ENCODE measurements at regions not wholly inside any gene's neighbourhood (a gene's known extent, or its start where the extent isn't known, plus 50 kb on each side); places are given as distances from the start of the nearest gene placed in this dataset.

GRCh38 chr18:41464278-41464677, 490.8 kb upstream of the PIK3C3 start:
- DNase-seq (ENCODE audit: low read depth, low spot score) = no peak

- no peak for DNase-seq (ENCODE audit: low read depth, low spot score)
Measured at GRCh38 chr18:41462946-41463345, 492.1 kb upstream of the PIK3C3 start.

DNA sequence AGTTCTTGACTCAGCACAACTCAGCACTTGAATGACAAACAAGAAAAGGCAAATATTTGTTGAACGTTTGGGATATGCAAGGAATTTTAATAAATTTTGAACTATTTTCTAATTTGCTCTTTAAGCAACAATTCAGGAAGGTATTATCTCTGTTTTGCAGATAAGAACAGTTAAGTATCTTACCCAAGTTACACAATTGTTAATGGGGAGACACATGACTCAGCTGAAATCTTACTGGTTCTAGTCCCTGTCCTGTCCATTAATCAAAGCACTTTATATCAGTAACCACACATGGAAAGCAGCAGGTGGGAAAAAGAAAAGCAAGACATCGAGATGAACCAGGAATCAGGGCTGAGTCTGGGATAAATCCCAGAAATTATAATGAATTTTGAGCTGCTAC, 493.9 kb upstream of the PIK3C3 start:
- no peak for DNase-seq (ENCODE audit: low read depth, low spot score)

DNA sequence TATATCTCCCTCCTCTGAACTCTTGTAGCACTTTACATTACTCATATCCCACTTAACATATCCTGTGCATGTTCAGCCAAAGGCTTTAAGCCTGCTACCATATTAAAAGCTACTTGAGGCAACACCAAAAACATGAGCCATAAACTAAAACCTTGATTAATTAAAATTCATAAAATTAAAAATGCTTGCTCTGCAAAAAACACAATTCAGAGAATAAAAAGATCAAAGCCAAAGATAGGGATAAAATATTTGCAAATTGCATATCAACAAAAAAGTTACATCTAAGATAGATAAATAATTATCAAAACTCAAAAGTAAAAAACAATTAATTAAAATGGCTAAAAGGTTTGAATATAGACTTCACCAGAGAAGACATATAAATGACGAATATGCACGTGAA, 495.4 kb upstream of the PIK3C3 start:
- no peak for DNase-seq (ENCODE audit: low read depth, low spot score)

DNA sequence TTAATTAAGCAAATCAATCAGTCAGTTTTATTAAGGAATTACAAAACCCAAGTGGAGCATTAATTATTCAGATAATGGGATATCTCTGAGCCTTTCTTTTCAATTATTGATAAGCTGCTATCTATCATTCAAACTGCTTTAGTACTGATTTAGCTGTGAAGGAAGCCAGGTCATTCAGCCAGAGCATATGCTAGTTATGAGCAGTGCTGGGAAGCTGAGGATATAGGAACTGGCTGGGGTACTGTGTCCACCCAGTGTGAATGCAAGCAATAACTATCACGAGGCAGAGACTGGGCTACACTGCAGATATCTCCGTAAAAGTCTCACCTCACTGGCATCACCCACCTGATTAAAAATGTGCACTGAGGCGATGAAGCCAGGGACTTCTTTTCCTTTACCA, 496.7 kb upstream of the PIK3C3 start:
- no peak for DNase-seq (ENCODE audit: low read depth, low spot score)

DNA sequence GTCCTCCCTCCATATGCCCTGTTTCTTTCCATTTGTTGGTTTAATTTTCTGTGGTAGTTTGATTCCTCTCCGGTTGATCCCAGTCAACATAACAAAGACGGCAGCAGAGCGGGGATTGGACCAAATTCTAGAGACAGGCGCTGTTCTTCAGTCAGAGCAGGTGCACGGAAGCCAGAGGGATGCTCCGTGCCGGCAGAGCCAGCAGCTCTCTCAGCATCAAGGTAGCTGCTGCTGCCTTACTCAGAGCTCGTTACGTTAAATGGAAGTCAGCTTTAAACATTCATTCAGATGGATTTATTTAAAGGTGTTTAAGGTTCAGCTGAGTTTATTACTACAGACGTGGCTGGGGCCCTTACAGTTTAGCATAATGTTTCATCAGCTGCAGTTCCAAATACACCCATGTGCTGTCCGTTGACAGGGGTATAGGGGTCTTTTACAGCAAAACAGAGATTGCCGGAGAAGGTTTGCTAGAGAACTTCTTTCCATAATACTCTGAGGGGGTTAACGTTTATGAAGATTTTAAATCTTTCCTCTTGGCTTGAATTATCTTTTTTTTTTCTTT, 497.2 kb upstream of the PIK3C3 start:
- DNase-seq (ENCODE audit: low read depth, low spot score) = no peak

DNA sequence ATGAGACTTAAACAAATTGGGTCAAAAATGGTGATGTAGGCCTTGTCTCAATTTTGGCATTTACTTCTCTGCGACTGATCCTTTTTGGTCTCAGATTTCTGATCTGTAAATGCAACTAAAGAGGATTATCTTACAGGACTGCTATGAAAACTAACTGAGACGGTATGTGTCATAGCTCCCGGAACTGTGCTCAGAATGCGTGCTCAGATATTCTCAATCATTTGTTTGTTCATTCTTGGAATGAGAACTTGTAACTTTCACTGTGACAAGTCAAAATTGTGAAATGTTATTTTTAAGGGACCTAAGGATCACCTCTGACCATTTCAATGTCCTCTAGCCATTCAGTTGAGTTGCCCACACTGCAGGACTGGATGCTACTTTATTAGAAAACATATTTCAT, 498.2 kb upstream of the PIK3C3 start:
- DNase-seq (ENCODE audit: low read depth, low spot score) = no peak

DNA sequence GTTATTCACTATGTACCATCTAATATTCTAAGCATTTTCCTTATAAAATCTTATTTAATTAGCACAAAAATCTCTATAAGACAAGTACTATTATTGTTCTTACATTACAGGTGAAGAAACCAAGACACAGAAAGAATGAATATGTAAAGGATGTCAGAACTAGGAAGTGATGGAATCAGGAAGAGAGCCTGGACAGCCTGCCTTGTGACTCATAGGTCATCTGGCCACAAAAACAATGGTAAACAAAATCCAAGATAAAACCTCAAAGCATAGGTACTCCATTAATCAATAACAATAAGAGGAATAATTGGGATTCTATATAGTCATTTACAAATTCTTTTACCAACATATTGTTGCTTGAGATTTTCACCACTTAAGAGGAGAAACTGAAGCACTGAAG, 505.4 kb upstream of the PIK3C3 start:
- no peak for DNase-seq (ENCODE audit: low read depth, low spot score)

DNA sequence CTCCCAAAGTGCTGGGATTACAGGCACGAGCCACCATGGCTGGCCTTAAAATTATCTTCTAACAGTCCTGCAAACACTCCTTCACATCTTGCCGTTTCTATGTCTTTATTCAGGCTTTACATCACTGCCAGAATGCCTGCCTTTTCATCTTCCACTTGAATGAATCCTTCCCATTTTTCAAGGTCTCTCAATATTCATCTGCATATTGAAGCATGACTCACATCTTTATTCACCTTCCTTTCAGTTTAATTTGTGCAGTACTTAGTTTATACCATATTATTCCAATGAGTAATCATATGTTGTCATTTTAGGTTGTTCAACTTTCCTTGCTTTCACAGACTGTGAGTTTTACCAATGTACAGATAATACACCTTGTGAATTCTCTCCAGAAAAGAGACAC, 510.1 kb upstream of the PIK3C3 start:
- no peak for DNase-seq (ENCODE audit: low read depth, low spot score)

GRCh38 chr18:41436772-41437171, 518.3 kb upstream of the PIK3C3 start:
- DNase-seq (ENCODE audit: low read depth, low spot score) = no peak

- no peak for DNase-seq (ENCODE audit: low read depth, low spot score)
Measured at GRCh38 chr18:41418598-41418997, 536.4 kb upstream of the PIK3C3 start.

DNA sequence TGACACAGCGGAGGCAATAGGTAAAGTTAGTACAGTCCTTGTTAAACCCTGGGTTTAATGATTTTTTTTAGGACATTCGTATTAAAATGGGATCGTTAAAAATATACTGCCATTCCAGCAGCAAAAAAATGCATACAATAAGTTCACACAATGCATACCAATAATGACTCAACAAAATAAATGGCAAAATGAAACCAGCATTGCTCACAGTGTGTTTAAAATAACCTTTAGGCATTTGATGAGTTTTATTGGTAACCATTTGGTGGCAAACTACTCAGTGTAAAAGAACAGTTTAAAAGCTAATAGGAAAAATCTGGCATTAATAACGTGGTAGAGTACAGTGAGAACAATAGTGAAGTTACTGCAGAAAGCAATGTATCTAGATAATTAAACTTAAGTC, 539.0 kb upstream of the PIK3C3 start:
- DNase-seq (ENCODE audit: low read depth, low spot score) = no peak

DNA sequence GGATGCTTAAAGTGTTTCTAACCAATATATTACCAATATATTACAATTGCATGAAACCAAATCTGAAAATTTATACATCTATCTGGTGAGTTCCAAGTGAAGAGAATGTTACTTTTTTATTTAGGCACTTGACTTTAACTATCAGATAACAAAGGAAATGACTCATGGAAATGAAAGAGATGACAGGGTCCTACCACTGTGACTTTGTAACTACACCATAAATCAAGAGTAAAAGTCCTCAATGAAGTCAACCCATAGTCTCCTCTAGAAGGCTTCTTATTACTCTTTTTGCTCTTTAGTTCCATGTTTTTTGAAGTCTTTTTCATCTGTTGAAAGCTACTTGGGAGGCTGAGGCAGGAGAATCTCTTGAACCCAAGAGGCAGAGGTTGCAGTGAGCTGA, 545.0 kb upstream of the PIK3C3 start:
- DNase-seq (ENCODE audit: low read depth, low spot score) = no peak

GRCh38 chr18:41406834-41407233, 548.2 kb upstream of the PIK3C3 start:
- DNase-seq (ENCODE audit: low read depth, low spot score) = no peak

GRCh38 chr18:41396861-41397260, 558.2 kb upstream of the PIK3C3 start:
- DNase-seq (ENCODE audit: low read depth, low spot score) = no peak

DNA sequence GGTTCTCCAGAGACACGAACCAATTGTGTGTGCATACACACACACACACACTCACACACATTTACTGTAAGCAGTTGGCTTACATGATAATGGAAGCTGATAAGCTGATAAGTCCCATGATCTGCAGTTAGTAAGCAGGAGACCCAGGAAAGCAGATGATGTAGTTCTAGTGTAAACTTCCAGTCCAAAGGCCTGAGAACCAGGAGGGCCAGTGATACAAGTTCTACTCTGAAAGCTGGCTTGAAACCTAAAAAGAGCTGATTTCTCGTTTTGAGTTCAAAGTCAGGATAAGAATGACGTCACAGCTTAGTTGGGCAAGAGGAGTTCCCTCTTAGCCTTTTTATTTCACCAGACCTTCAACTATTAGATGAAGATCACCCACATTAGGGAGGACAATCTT, 558.8 kb upstream of the PIK3C3 start:
- DNase-seq (ENCODE audit: low read depth, low spot score) = no peak

- no peak for DNase-seq (ENCODE audit: low read depth, low spot score)
Measured at GRCh38 chr18:41395695-41396094, 559.3 kb upstream of the PIK3C3 start.

DNA sequence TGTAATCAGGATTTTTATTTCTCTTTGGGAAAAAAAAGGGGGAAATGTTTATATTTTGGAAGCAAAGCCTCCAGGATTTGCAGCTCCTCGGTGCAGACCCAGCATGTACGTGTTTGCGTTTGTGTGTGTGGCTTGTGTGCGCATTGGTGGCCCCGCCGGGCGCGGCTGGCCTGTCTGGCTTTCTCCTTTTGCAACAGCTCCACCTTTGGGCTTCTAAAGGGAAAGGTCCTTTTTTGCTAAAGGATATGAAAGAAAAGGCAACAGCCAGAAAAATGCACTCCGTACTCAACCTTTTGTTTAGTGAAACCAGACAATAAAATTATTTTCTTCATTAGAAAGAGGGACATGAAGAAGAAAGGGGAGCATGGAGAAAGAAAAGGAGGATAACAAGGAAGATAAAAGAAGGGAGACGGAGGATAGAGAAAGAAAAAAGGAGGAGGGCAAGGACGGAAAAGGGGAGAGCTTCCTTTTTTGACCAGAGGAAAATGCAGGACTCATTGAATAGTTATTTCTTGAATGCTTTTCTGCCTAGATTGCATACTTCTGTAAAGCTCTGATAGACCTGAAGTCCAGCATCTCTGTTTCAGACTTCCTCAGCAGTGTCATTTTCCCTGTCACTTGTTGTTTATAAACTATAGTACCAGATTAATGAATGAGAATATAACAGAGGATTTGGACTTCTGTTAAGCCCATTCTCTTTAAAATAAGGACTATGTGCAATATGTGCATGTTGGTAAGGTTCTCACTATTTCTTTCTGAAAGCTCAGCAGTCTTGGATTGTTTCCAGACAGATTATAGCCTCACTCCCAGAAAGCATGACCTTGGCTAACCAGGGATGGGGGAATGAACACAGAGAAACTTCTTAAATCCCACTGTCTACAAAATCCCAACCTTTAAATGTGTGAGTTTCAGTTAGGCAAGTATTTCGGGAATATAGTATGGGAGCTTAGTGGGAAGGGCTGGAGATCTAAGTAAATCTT, 563.1 kb upstream of the PIK3C3 start:
- peak; percentile 4 for DNase-seq (ENCODE audit: low read depth, low spot score)

DNA sequence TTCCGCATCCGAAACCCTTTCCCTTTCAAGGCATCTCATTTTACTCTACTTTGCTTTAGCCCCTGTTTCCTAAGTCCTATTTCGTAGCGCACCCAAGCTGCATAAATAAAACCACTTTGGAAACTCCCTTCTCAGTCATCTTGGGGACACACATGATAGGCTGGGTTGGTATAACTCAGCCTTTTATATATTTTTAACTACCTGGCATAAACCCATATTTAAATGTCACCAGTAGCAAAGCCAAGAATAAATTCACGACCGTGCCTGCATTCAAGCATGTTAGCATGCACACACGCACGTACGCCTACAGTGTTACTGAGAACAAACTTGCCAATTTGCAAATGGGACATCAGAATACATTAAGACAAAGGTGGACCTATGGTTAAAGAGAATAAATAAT, 564.7 kb upstream of the PIK3C3 start:
- no peak for DNase-seq (ENCODE audit: low read depth, low spot score)

DNA sequence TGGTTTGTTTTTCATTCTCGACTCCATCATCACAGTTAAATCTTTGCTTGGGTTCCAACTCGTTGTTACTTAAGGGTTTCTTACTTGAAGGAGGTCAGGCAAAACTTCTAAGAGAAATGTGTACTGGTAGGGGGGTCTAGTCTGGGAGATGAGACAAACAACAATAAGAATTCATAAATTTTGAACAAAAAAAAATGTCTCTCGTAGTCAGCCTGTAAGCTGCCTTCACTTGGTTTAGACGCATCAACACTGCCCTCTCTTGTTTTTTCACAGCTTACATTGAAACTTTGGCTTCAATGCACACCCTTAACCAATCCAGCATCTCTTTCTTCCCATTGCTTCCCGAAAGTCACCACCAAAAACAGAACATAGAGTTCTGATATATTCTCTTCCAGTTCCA, 576.4 kb upstream of the PIK3C3 start:
- DNase-seq (ENCODE audit: low read depth, low spot score) = no peak

DNA sequence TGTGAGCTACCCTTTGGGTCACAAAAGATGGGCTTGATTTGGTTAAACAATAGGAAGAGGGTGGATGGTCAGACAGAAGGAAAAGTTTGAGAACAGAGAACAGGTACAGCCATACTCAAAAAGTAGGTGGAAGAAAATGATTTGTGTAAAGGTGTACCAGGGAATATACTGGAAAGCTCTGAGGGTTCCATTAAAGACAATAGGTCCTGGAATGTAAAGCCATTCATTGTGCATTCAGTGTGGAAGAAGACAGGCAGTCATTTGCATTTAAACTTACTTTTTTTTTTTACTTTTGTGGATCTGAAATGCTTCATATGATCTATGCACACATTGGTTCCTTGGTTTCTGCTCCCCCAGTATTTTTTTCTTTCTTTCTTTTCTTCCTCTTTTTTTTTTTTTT, 581.4 kb upstream of the PIK3C3 start:
- DNase-seq (ENCODE audit: low read depth, low spot score) = no peak

DNA sequence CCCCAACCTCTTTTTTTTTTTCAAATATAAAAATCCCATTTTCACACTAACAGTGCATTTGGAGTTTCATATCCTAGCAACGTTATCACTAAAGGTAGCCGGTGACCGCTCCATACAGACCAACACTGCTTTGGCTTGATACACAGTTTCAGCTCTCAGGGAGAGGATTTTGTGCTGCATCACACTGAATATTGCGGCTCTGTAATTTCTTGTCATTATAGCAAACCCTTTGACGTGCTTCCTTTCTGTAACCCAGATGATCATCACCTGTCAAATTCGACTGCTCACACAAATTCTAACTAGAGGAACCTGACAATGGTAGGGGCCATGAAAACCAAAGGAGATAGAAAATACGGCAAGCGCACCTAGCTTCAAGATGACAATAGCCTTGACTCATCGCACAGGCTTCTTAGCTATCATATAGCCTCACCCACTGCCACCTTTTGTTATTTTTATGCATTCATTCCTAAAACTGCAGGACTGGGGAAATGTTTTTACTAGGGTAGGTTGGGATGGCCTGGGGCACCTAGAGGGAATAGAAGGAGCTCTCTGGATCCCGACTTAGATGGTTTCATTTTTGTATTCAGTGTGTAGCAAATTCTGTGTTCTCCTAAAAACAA, 582.9 kb upstream of the PIK3C3 start:
- no peak for DNase-seq (ENCODE audit: low read depth, low spot score)

Measured in smooth muscle cell of the brain vasculature (primary cell).